ENCODE measurements at regions not wholly inside any gene's neighbourhood (a gene's known extent, or its start where the extent isn't known, plus 50 kb on each side); places are given as distances from the start of the nearest gene placed in this dataset.
"Not testable (repeated sequence)": the region's sequence is repeated elsewhere in the genome, so short reads cannot be mapped to it uniquely, and the experiment has no call there.

DNA sequence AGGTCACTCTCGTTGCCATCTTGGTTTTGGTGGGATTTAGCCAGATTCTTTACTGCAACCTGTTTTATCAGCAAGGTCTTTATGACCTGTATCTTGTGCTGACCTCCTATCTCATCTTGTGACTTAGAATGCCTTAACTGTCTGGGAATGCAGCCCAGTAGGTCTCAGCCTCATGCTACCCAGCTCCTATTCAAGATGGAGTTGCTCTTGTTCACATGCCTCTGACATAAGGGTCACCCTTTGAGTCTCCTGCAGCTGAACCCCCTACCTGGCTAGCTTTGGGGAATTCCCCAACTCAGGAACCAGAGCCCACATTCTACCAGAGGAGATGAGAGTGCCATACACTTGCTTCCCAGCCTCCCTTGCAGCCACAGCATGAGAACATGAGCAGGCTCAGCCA, 123.0 kb upstream of the ARHGEF3 start:
- H3K36me3 Mint-ChIP-seq (ENCODE audit: low read depth); intact Hi-C loops (cut with DNase I, micrococcal nuclease); ATAC-seq; DNase-seq; H3K27me3 Mint-ChIP-seq; H3K27ac Mint-ChIP-seq; H3K9me3 Mint-ChIP-seq (ENCODE audit: low read depth); H3K4me3 Mint-ChIP-seq: not testable (repeated sequence)
- CTCF ChIA-PET: interaction anchor here (1.0 to 1.4 kb wide), 3 partner anchors 22 to 62 kb away, joined by 3 read pairs; no protein-coding TSS in a partner anchor
- POLR2A ChIA-PET: interaction anchor here (1.0 kb wide), 1 partner anchor 31 kb away, joined by 3 read pairs; no protein-coding TSS in a partner anchor
- peaks cover 81% of the 10 kb centered on the region for H3K4me1 Mint-ChIP-seq

DNA sequence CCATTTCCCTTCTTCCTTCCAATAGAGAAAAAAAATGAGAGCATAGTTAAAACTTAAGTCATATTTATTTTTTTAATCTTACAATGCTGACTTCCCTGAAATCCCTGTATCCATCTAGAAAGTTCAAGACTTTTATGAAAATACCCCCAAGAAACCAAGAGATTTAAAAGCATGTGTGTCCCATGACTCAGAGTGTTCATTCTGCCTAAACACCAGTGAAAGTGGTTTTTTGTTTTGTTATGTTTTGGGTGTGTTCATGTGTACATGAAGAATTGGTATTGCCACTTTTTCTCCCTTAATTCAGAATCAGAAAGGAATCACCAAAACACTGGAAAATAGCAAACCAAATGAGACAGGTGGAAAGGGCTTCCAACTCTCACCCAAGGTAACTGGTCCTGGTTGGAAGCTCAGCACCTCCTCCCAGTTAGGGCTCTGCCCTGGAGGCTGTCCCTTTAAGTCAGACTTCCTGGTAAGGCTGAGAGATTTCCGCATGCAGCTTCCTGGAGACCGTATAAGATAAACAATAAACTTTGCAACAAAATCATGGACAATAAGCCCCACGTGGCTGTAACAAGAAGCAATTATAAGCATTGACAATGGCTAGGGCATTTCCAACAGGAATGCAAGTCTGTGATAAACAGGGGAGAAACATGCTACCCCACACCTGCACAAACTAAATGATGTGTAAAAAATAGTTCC, 121.9 kb upstream of the ARHGEF3 start:
- H3K4me1 Mint-ChIP-seq: peaks cover 81% of the 10 kb centered on the region
- peak; percentile 37 for ATAC-seq
- no peaks in the 10 kb centered on the region for H3K36me3 Mint-ChIP-seq (ENCODE audit: low read depth)
- no peak overlapping the region for H3K4me3 Mint-ChIP-seq
- CTCF ChIA-PET: interaction anchor here (1.2 kb wide), 1 partner anchor 61 kb away, joined by 3 read pairs; no protein-coding TSS in a partner anchor
- no peaks in the 10 kb centered on the region for H3K27me3 Mint-ChIP-seq
- intact Hi-C loops (cut with DNase I, micrococcal nuclease): no loop called here
- DNase-seq: peak; percentile 39
- POLR2A ChIA-PET: interaction anchor here (1.0 kb wide), 1 partner anchor 30 kb away, joined by 3 read pairs; no protein-coding TSS in a partner anchor
- H3K27ac Mint-ChIP-seq: peak overlapping the region; percentile 61
- H3K9me3 Mint-ChIP-seq (ENCODE audit: low read depth): no peaks in the 10 kb centered on the region

DNA sequence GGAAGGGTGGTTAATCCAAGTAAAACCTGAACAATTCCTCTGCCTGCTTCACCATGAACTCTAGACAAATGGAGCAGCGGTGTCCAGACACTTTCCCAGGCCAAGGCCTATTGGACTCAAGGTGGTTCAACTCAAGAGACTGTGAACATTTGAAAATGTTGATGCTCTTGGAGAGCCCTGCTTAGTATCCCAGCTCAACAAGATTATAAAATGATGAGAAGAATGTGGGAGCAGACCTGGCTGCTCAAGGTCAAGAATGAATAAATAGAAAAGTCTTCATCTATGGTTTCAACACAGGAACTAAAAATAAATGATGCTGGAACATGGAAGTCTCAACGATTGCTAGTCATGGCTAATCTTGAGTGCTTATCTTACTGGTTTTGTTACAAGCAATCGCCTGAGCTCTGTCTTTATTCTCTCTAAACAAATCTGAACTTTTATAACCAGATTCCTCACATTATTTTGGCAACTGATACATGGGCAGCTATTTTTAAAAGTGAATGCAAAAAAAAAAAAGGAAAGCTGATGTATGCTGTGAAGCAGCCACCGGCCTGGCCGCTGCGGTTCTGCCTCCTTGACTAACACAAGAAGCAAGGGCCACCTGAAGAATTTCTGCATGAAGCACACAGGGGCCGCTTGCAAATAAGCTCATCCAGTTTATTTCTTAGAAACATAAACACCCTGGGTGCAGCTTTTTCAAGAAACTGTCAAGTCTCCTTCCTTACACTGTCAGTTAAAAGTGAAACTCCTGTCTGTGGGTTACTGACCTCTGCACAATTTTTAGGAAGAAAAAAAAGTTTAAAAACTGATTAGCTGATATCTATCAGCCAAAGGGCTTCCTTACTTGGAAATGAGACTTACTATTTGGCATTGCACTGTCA, 120.1 kb upstream of the ARHGEF3 start:
- no peaks in the 10 kb centered on the region for H3K27me3 Mint-ChIP-seq
- peak overlapping the region; percentile 75 for H3K27ac Mint-ChIP-seq
- intact Hi-C loops (cut with DNase I, micrococcal nuclease): no loop called here
- ChIA-PET POLR2A (interaction anchor here (0.6 to 0.7 kb wide), 2 partner anchors 66 to 84 kb away, joined by 3 read pairs; no protein-coding TSS in a partner anchor), CTCF (interaction anchor here (0.8 to 1.6 kb wide), 6 partner anchors 20 to 123 kb away, joined by 3 read pairs; partner anchors contain the start of gene ARHGEF3)
- DNase-seq (peak; percentile 52), ATAC-seq (no peak)
- no peaks in the 10 kb centered on the region for H3K9me3 Mint-ChIP-seq (ENCODE audit: low read depth)
- H3K4me3 Mint-ChIP-seq: peak overlapping the region; percentile 60
- peaks cover 84% of the 10 kb centered on the region for H3K4me1 Mint-ChIP-seq
- H3K36me3 Mint-ChIP-seq (ENCODE audit: low read depth): no peaks in the 10 kb centered on the region

DNA sequence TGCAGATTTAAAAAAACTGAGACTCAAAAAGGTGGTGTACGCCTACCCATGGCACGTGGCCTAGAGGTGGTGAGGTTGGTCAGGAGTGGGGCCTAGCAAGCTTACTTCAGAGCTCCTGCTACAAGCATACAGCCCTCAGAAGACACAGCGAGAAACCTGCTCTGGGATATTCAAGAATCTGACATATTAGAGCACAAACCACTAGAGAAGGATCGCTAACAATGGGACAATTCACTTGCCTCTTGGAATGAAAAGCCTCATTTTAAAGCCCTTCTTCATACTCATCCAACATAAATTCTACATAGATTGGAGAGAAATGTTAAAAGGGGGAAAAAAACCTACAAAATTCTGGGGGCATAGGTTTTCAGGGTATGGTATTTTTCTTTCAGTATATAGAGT, 118.0 kb upstream of the ARHGEF3 start:
- Mint-ChIP-seq H3K27ac (no peak overlapping the region), H3K36me3 (ENCODE audit: low read depth) (no peaks in the 10 kb centered on the region), H3K4me3 (no peak overlapping the region), H3K9me3 (ENCODE audit: low read depth) (no peaks in the 10 kb centered on the region), H3K4me1 (peaks cover 84% of the 10 kb centered on the region), H3K27me3 (no peaks in the 10 kb centered on the region)
- ChIA-PET CTCF (interaction anchor here (1.0 kb wide), 1 partner anchor 42 kb away, joined by 5 read pairs; no protein-coding TSS in a partner anchor), POLR2A (no interaction called here)
- ATAC-seq (no peak), DNase-seq (no peak)
- intact Hi-C loops (cut with DNase I, micrococcal nuclease): loop anchor here (2.0 to 10.0 kb wide), 5 partner anchors 33 to 305 kb away; partner anchors contain the start of genes APPL1 (in 1 of the 2) and ARHGEF3 (in 1 of the 2)

DNA sequence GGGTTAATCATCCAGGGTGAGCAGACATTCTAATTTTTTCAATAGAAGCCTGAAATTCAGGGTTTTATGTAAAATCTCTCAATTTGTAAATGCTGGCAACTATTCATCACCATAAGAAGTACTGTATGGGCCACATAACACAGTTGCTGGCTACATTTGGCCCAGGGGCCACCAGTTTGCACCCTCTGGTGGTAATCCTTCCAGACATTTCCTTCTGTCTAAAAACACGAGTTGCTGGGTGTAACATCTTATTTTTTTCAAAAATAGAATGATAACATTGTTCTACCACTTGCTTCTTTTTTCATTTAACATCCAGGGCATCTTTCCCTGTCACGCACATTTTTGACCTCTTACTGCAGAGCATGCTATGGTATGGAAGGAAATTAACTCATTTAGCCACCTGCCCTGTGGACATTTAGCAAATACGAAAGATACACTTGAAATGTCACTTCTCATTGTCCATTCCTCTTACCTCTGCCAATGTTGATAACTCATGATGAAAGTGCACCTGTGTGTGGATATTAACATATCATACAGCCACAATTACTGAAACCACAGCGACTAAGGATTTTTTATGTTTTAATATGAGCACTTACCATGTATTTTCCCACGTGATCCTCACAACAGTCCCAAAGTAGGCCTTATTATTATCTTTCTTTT, 117.5 kb upstream of the ARHGEF3 start:
- ChIA-PET POLR2A (interaction anchor here (1.1 kb wide), 1 partner anchor 131 kb away, joined by 3 read pairs; no protein-coding TSS in a partner anchor), CTCF (interaction anchor here (1.0 to 1.4 kb wide), 2 partner anchors 41 kb away, joined by 4 to 5 read pairs; no protein-coding TSS in a partner anchor)
- no peaks in the 10 kb centered on the region for H3K36me3 Mint-ChIP-seq (ENCODE audit: low read depth)
- H3K9me3 Mint-ChIP-seq (ENCODE audit: low read depth): no peaks in the 10 kb centered on the region
- H3K4me3 Mint-ChIP-seq: no peak overlapping the region
- peak overlapping the region; percentile 63 for H3K27ac Mint-ChIP-seq
- DNase-seq (peak; percentile 39), ATAC-seq (no peak)
- peaks cover 85% of the 10 kb centered on the region for H3K4me1 Mint-ChIP-seq
- intact Hi-C loops (cut with DNase I, micrococcal nuclease): loop anchor here (2.0 to 10.0 kb wide), 5 partner anchors 32 to 306 kb away; partner anchors contain the start of genes APPL1 (in 1 of the 2) and ARHGEF3 (in 1 of the 2)
- no peaks in the 10 kb centered on the region for H3K27me3 Mint-ChIP-seq

DNA sequence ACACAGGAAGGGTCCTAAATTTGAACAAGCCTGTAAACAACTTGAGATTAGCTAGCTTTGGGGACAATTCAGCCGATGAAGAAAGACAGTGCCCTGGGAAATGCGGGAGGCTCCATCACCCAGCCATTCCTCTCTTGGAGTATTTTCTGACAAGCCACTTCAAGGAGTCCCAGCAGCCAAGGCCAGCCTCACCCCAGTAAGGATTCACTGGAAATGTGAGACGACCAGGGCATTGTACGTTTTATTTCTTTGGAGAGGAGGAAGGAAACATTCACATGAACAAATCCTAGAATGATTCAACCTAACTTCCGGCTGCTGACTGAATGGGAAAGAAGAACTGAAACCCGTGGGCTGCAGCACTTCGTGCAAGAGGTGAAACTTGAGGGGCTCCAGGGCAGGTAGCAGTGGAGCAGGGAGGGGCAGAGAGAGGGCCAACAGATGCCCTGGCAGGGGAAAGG, 116.4 kb upstream of the ARHGEF3 start:
- peaks cover 85% of the 10 kb centered on the region for H3K4me1 Mint-ChIP-seq
- H3K36me3 Mint-ChIP-seq (ENCODE audit: low read depth): peaks cover 3% of the 10 kb centered on the region
- peak; percentile 30 for ATAC-seq
- intact Hi-C loops (cut with DNase I, micrococcal nuclease): loop anchor here (1.0 to 10.0 kb wide), 10 partner anchors 12 to 307 kb away; partner anchors contain the start of genes APPL1 (in 1 of the 2), ARHGEF3 (in 1 of the 2) and TASOR (in 1 of the 2)
- peak overlapping the region; percentile 53 for H3K4me3 Mint-ChIP-seq
- peak; percentile 81 for DNase-seq
- peak overlapping the region; percentile 87 for H3K27ac Mint-ChIP-seq
- H3K27me3 Mint-ChIP-seq: no peaks in the 10 kb centered on the region
- ChIA-PET CTCF (interaction anchor here (1.0 to 4.3 kb wide), 5 partner anchors 40 to 119 kb away, joined by 3 to 48 read pairs (median 4); no protein-coding TSS in a partner anchor), POLR2A (interaction anchor here (0.8 to 1.1 kb wide), 3 partner anchors 56 to 130 kb away, joined by 3 to 4 read pairs (median 3); no protein-coding TSS in a partner anchor)
- H3K9me3 Mint-ChIP-seq (ENCODE audit: low read depth): no peaks in the 10 kb centered on the region

DNA sequence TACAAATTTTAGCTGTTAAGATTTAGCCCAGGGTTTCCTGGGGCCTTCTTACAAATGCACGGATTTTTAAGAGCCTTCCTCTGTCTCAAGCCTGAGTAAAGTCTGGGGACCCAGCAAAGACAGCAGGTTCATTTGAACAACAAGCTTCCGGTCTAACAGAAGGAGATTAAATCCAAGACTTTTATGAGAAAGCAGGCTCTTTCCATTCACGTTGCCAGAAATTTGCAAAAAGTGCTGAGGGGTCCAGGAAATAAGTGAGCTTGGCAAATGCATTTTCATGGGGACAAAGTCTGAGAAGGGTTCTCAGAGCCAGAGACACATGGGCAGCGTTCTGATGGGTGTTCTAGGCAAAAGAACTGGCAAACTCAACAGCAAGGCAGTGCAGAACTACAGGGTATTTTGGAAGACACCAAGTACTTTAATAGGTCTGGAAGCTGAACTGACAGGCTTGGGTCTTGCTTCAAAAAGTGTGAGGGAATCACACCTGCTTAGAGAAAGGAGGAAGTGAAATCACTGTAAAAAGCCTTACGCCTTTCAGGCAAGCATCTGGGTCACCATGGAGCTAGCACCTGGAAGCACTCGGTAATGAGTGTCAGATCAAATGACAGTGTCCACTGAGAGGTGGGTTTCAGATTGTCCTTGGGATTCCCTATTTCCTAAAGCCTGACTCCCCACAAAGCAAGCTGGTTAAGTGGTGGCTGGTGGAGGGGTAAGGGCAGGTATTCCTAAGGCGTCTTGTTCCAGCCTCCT, 115.8 kb upstream of the ARHGEF3 start:
- Mint-ChIP-seq H3K27me3 (no peaks in the 10 kb centered on the region), H3K4me1 (peaks cover 83% of the 10 kb centered on the region), H3K9me3 (ENCODE audit: low read depth) (no peaks in the 10 kb centered on the region), H3K4me3 (peak overlapping the region; percentile 53), H3K27ac (peak overlapping the region; percentile 87), H3K36me3 (ENCODE audit: low read depth) (peaks cover 3% of the 10 kb centered on the region)
- DNase-seq (peak; percentile 18), ATAC-seq (no peak)
- ChIA-PET CTCF (interaction anchor here (0.7 to 4.3 kb wide), 7 partner anchors 19 to 129 kb away, joined by 3 to 48 read pairs (median 3); no protein-coding TSS in a partner anchor), POLR2A (interaction anchor here (0.6 to 2.0 kb wide), 6 partner anchors 41 to 117 kb away, joined by 3 to 10 read pairs (median 4); no protein-coding TSS in a partner anchor)
- intact Hi-C loops (cut with DNase I, micrococcal nuclease): loop anchor here (1.0 to 10.0 kb wide), 16 partner anchors 13 to 307 kb away; partner anchors contain the start of genes APPL1 (in 1 of the 2), ARHGEF3 (in 1 of the 2) and TASOR (in 1 of the 2)

DNA sequence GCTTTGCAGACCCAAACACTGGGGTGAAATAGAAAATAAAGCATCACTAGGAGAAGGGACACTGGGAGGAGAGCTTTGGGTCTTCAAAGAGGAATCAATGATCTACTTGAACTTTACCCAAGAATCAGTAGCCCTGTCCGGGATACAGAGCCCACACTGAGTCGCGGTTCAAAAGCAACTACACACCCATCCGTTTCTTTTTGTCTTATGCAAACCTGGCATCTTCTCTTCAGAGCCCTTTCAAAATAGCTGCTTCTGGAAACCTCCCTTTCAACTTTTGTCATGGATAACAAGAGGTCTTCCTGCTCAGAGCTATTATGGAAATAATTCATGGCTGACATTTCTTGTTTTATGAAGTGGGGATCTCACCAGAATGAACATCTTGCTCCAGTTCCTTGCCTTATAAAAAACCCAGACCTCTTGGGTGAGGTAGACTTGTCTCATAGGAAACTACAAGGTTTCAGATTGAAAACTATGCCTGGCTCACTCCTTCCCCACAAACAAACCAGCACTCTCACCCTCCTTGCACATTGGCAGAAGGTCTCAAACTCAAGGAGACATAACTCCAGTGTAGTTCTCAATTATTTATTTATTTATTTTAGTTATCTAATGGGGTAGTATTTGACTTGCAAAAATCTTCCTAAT, 115.1 kb upstream of the ARHGEF3 start:
- Mint-ChIP-seq H3K4me3 (peak overlapping the region; percentile 73), H3K27me3 (no peaks in the 10 kb centered on the region), H3K27ac (peak overlapping the region; percentile 79), H3K36me3 (ENCODE audit: low read depth) (peaks cover 3% of the 10 kb centered on the region), H3K9me3 (ENCODE audit: low read depth) (no peaks in the 10 kb centered on the region), H3K4me1 (peaks cover 76% of the 10 kb centered on the region)
- POLR2A ChIA-PET: interaction anchor here (0.6 to 2.0 kb wide), 5 partner anchors 41 to 127 kb away, joined by 3 to 10 read pairs (median 5); no protein-coding TSS in a partner anchor
- ATAC-seq (peak; percentile 32), DNase-seq (peak; percentile 48)
- intact Hi-C loops (cut with DNase I, micrococcal nuclease): loop anchor here (1.0 to 10.0 kb wide), 15 partner anchors 14 to 308 kb away; partner anchors contain the start of genes APPL1 (in 1 of the 2) and ARHGEF3 (in 1 of the 2)
- CTCF ChIA-PET: interaction anchor here (0.6 to 4.3 kb wide), 19 partner anchors 11 to 1692 kb away, joined by 3 to 48 read pairs (median 4); no protein-coding TSS in a partner anchor

DNA sequence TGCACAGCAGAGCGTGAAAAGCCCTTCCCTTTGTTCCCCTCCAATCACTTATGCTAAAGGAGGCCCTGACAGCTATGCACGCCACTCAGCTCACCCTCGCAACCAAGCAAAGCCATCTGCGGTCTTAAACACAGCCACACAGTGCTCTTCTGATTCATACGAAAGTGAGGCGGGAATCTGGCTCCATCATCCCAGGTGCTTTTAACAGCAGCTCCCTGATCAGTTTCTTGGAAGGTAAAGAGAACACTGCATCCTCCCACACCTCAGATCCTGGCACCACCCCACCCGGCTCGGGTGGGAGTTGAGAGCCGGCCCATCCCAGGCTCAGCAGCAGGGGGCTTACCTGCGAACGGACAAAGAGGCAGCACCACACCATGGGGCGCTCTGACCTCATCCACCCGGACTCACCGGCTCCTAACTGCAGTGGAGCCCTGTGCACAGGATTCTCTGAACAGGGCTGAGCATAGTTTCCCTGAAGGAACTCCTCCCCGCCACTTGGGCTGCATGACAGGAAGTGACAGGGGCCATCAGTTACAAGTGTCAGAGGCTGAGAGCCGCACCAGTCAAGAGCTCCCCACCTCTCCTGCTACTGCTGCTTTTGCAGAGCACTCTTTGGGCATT, 114.3 kb upstream of the ARHGEF3 start:
- Mint-ChIP-seq H3K36me3 (ENCODE audit: low read depth) (peaks cover 3% of the 10 kb centered on the region), H3K9me3 (ENCODE audit: low read depth) (no peaks in the 10 kb centered on the region), H3K4me1 (peaks cover 68% of the 10 kb centered on the region), H3K27ac (peak overlapping the region; percentile 79), H3K27me3 (no peaks in the 10 kb centered on the region), H3K4me3 (peak overlapping the region; percentile 73)
- DNase-seq: peak; percentile 87
- intact Hi-C loops (cut with DNase I, micrococcal nuclease): loop anchor here (1.0 to 10.0 kb wide), 15 partner anchors 15 to 309 kb away; partner anchors contain the start of genes APPL1 (in 1 of the 2) and ARHGEF3 (in 1 of the 2)
- ATAC-seq: peak; percentile 86
- ChIA-PET CTCF (interaction anchor here (0.6 to 4.3 kb wide), 19 partner anchors 10 to 1693 kb away, joined by 3 to 48 read pairs (median 4); no protein-coding TSS in a partner anchor), POLR2A (interaction anchor here (0.6 to 2.0 kb wide), 8 partner anchors 40 to 678 kb away, joined by 3 to 10 read pairs (median 3); no protein-coding TSS in a partner anchor)

Measured in activated CD4-positive, alpha-beta T cell treated with anti-CD3 and anti-CD28 coated beads for 36 hours (primary cell).